ENCODE measurements at regions not wholly inside any gene's neighbourhood (a gene's known extent, or its start where the extent isn't known, plus 50 kb on each side); places are given as distances from the start of the nearest gene placed in this dataset.

- TF ChIP-seq YY1 (IDR thresholded peaks at IDR 0.05; ENCODE audit: insufficient read depth, insufficient read length) (no peak), SUZ12 (IDR thresholded peaks at IDR 0.05; ENCODE audit: extremely low read depth, insufficient read depth, insufficient read length) (no peak), ZNF274 (IDR thresholded peaks at IDR 0.05; ENCODE audit: low read depth, low read length) (no peak)
Measured at GRCh38 chr14:48974994-48975393, 611.2 kb downstream of the RPS29 start.
